ENCODE measurements at regions not wholly inside any gene's neighbourhood (a gene's known extent, or its start where the extent isn't known, plus 50 kb on each side); places are given as distances from the start of the nearest gene placed in this dataset.

- TF ChIP-seq POLR2G (IDR thresholded peaks at IDR 0.05; ENCODE audit: low read depth, low read length) (no peak), CBX5 (CRISPR knock-in tag; IDR thresholded peaks at IDR 0.05; ENCODE audit: borderline replicate concordance) (no peak), POLR2AphosphoS5 (IDR thresholded peaks at IDR 0.05; ENCODE audit: low read depth, low read length) (no peak)
- TF ChIP-seq, protein P1, sequence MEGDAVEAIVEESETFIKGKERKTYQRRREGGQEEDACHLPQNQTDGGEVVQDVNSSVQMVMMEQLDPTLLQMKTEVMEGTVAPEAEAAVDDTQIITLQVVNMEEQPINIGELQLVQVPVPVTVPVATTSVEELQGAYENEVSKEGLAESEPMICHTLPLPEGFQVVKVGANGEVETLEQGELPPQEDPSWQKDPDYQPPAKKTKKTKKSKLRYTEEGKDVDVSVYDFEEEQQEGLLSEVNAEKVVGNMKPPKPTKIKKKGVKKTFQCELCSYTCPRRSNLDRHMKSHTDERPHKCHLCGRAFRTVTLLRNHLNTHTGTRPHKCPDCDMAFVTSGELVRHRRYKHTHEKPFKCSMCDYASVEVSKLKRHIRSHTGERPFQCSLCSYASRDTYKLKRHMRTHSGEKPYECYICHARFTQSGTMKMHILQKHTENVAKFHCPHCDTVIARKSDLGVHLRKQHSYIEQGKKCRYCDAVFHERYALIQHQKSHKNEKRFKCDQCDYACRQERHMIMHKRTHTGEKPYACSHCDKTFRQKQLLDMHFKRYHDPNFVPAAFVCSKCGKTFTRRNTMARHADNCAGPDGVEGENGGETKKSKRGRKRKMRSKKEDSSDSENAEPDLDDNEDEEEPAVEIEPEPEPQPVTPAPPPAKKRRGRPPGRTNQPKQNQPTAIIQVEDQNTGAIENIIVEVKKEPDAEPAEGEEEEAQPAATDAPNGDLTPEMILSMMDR (CRISPR knock-in tag; IDR thresholded peaks at IDR 0.05), result no peak
These were observed 225.8 kb downstream of the MEF2C start for GRCh38 chr5:88657136-88657535.
